ENCODE measurements at regions not wholly inside any gene's neighbourhood (a gene's known extent, or its start where the extent isn't known, plus 50 kb on each side); places are given as distances from the start of the nearest gene placed in this dataset.

- no peaks in the 10 kb centered on the region for H3K36me3 ChIP-seq (ENCODE audit: control insufficient read depth in 2 of 2, extremely low read depth in 1 of 2, insufficient read depth in 2 of 2, low read length in 2 of 2)
- no peak overlapping the region for H3K4me2 ChIP-seq (ENCODE audit: insufficient read depth, low read length)
- ChIA-PET POLR2A (no interaction called here), CTCF (no interaction called here)
- no peak overlapping the region for H3K27ac ChIP-seq (ENCODE audit: insufficient read depth, low read depth, low read length)
- no peaks in the 10 kb centered on the region for H3K9me3 ChIP-seq (replicated peaks; ENCODE audit: control insufficient read depth, insufficient read depth, low read length)
- H3K9ac ChIP-seq (replicated peaks; ENCODE audit: extremely low read depth, insufficient read depth, low read length): no peak overlapping the region
- H3K27me3 ChIP-seq (ENCODE audit: control insufficient read depth in 2 of 2, insufficient read depth in 2 of 2, low read length in 2 of 2): no peaks in the 10 kb centered on the region
- no peak overlapping the region for H3K4me3 ChIP-seq (replicated peaks in 1 of 3; ENCODE audit: insufficient read depth in 1 of 3, low read depth in 1 of 3, low read length in 3 of 3)
- no peaks in the 10 kb centered on the region for H3K79me2 ChIP-seq (ENCODE audit: control insufficient read depth, insufficient read depth, low read length)
- BruUV-seq (replicated peaks): no TSS peak
- no peaks in the 10 kb centered on the region for H4K20me1 ChIP-seq (replicated peaks; ENCODE audit: control insufficient read depth, extremely low read depth, insufficient read depth, low read length)
- dilution Hi-C loops (cut with MboI; ENCODE audit: extremely low pct_ligation_motif_present, low sequenced_read_pairs) (no loop called here), intact Hi-C loops (cut with micrococcal nuclease) (no loop called here)
- H2AFZ ChIP-seq (ENCODE audit: low read depth, low read length): no peak overlapping the region
- no peaks in the 10 kb centered on the region for H3K4me1 ChIP-seq (ENCODE audit: control insufficient read depth, extremely low read depth, insufficient read depth, low read length)
- no peaks in the 10 kb centered on the region for H3K9me1 ChIP-seq (replicated peaks; ENCODE audit: control insufficient read depth, extremely low read depth, insufficient read depth, low read length)
- DNase-seq (ENCODE audit: low read depth, low spot score) (no peak), FAIRE-seq (no peak)
- TF ChIP-seq EZH2 (IDR thresholded peaks at IDR 0.05; ENCODE audit: borderline replicate concordance, low read depth, low read length, severe bottlenecking) (no peak), FOS (IDR thresholded peaks at IDR 0.05; ENCODE audit: borderline replicate concordance, insufficient read depth, low read length) (no peak), MAX (IDR thresholded peaks at IDR 0.05; ENCODE audit: insufficient read depth, insufficient read length) (no peak), JUN (IDR thresholded peaks at IDR 0.05; ENCODE audit: borderline replicate concordance, insufficient read depth, insufficient read length, low read depth) (no peak), POLR2AphosphoS5 (IDR thresholded peaks at IDR 0.05; ENCODE audit: insufficient read depth, low read depth, low read length) (no peak), MYC (IDR thresholded peaks at IDR 0.05; ENCODE audit: low read depth, low read length) (no peak), CTCF (IDR thresholded peaks at IDR 0.05; ENCODE audit: extremely low read depth in 1 of 2, insufficient read depth in 1 of 2, low read depth in 1 of 2, low read length in 2 of 2) (no peak), POLR2A (IDR thresholded peaks at IDR 0.05; ENCODE audit: low read depth, low read length) (no peak), GATA2 (IDR thresholded peaks at IDR 0.05; ENCODE audit: insufficient read depth, insufficient read length, low read depth, low read length) (no peak)
Observed at GRCh38 chr5:87110721-87111120, 157.0 kb upstream of the RASA1 start.
